ENCODE measurements at regions not wholly inside any gene's neighbourhood (a gene's known extent, or its start where the extent isn't known, plus 50 kb on each side); places are given as distances from the start of the nearest gene placed in this dataset.

DNA sequence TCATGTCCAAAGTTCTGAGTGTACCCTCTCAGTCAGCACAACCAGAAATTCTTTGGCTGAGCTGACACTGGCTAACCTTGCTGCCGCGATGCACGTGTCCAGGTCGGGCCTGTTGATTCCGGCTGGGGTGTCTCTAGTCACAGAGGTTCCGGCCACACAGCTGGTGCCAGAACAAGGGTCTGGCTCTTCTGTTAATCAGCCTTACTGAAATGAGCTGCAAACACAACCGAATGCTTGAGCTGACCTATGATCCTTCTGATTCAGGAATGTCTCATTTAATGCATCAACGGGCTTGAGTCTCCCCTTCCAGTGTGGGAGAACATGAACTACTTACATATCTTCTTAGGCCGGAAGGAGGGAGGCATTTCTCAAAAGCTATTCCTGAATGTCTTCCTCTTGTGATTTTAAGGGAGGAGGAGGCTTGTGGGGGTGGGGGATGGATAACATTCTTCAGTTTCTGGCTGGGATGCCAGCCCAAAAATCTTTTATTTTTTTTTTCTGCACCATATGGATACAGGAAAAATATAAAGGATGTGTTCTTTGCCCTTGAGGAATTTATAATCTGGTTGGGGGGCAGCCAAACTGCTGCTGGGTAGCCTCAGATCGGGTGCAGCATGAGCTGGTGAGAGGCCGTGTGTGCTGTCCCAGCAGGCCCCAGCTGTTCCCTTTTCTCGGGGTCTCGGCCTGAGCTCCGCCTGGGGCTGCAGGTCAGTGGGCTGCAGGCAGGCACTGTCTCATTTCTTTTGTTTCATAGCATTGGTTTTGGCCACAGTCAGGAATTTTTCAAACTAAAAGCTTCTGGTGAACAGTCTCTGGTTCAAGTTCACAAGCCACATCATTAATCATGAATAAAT lies 319.1 kb upstream of the TBL1XR1 start:
- no peak for DNase-seq

DNA sequence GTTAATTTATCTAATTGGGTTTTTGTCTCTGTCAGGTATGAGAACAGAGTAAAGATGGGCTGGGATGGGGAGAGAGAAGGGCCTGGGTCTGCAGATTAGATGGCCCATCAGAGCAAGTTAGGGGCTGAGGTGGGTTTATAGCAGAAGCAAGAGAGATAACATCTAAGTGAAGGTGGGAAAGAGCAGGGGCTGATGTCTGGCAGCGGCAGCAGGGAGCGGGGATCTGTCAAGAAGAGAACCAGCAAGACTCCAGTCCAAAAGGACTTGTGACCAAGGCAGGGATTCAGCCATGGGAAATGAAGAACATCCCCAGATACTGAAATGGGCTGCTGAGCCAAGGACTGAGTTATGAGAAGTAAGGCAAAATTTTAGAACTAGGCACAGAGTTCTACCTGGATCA lies 320.6 kb upstream of the TBL1XR1 start:
- no peak for DNase-seq

GRCh38 chr3:177519588-177519987 lies 322.3 kb upstream of the TBL1XR1 start:
- no peak for DNase-seq

DNA sequence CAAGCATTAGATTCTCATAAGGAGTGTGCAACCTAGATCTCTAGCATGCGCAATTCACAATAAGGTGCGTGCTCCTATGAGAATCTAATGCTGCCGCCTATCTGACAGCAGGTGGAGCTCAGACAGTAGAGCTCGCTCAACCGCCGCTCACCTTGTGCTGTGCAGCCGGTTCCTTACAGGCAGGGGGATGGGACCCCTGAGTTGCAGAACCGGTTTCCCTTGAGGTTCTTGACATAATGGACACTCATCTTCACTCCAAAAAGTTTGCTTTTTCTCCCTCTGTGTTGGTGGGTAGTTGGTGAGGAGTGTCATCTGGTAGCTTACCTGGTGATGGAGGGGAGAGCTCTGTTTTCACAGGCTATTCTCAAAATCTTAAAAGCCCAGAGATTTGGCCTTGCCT lies 324.0 kb upstream of the TBL1XR1 start:
- DNase-seq, result no peak

GRCh38 chr3:177522051-177522450 lies 324.8 kb upstream of the TBL1XR1 start:
- DNase-seq, result no peak

GRCh38 chr3:177523067-177523675 lies 325.9 kb upstream of the TBL1XR1 start:
- DNase-seq, result no peak

GRCh38 chr3:177523872-177524438 lies 326.7 kb upstream of the TBL1XR1 start:
- no peak for DNase-seq

DNA sequence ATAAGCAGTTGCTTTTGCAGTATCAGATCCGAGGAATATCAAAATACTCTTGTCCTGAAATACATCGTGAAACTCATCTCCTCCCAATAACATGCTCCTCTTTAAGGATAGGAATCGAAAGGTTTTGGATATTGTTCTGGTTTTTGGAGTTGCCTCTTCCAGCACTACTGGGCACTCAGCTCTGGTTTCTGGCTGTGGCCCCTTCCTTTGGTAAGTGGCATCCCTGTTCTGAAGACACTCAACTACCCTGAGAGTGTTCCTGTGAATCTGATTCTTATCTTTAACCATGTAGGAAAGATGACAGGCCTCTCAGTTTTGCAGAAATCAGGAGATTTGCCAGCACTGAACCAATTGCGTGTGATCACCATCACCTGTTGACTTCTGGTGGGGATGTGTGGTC lies 327.5 kb upstream of the TBL1XR1 start:
- DNase-seq, result no peak

GRCh38 chr3:177525414-177525813 lies 328.1 kb upstream of the TBL1XR1 start:
- DNase-seq, result no peak

GRCh38 chr3:177525987-177526712 lies 328.9 kb upstream of the TBL1XR1 start:
- no peak for DNase-seq

DNA sequence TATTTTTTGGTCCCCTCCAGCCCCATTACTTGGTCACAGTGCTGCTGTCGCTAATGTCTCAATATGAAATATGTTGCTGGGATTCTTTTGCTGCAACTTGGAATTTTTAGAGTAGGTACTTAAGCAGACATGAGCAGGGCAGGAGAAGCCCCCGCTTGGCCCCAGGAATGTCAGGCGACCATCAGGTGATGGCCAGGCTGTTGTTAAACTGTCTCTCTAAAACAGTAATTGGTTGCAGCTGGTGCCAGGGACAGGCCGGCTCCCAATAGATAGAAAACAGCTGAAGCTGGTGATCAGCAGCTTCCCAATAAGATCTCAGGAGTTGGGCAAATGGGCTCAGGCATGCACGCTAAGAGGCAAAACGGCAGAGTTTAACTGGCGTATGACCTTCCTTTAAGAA lies 329.9 kb upstream of the TBL1XR1 start:
- no peak for DNase-seq

- no peak for DNase-seq
Observed at GRCh38 chr3:177528306-177529070, 331.2 kb upstream of the TBL1XR1 start.

GRCh38 chr3:177529071-177529550 lies 331.8 kb upstream of the TBL1XR1 start:
- DNase-seq, result no peak

GRCh38 chr3:177529716-177530335 lies 332.5 kb upstream of the TBL1XR1 start:
- no peak for DNase-seq

DNA sequence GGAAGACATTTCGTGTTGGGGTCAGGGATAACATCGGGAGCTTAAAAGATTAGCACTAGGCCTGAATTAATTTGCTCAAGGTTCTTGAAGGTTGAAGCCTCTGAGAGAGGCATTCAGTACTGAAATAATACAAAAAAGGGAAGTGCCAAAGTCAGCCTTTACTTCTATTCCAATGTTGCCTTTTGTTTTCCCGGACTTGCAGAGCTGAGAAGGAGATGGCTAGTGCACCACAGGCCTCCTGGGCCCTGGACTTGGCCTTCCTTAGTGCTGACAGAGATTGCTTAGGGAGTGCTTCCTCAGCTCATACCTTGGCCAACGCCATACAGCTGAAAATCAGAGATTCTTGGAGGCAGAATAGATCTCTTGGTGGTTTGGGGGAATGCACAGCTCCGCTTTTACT lies 333.6 kb upstream of the TBL1XR1 start:
- no peak for DNase-seq

GRCh38 chr3:177536873-177537272 lies 339.6 kb upstream of the TBL1XR1 start:
- DNase-seq, result no peak

DNA sequence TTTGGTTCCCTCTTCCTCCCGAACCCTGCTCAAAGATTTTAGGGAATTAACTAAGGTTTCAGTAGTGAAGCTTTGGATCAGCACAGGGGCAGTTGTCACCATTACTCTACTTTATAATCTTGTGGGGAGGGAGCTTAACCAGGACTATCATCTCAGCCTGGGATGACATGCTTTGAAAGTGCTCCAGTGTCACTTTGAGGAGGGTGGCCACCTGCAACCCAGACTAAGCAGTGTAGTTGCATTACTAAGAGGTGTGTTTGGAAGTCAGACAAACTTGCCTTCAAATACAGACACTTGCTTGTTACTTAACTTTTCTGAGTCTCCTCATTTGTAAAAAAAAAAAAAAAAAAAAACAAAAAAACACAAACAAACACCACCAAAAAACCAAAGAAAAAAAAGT lies 340.3 kb upstream of the TBL1XR1 start:
- DNase-seq, result no peak

GRCh38 chr3:177538048-177538749 lies 340.9 kb upstream of the TBL1XR1 start:
- DNase-seq, result no peak

- DNase-seq, result no peak
Observed at GRCh38 chr3:177538750-177539730, 341.8 kb upstream of the TBL1XR1 start.

DNA sequence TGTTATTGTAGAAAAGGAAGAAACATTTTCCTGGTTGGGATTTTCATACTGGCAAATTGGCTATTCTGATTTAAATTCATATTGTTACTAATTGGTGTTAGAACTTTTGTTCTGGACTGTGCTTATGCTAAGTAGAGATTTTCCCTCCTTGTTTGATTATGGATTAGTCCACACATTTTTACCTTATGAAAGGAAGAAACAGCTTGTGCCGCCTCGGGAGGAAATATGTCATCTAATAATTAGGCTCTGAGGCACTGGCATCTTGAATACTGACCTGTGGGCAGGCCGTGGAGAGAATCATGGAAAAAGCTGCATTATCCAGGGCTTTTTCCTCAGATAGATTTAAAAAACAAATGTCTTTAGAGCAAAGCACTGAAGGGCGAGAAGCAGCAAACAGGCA lies 344.3 kb upstream of the TBL1XR1 start:
- no peak for DNase-seq

All from activated T-cell treated with anti-CD3 and anti-CD28 coated beads, Interleukin-2, amount 50 U/mL, for 48 hours (primary cell).